ENCODE measurements at regions not wholly inside any gene's neighbourhood (a gene's known extent, or its start where the extent isn't known, plus 50 kb on each side); places are given as distances from the start of the nearest gene placed in this dataset.

GRCh38 chr22:27153386-27153785, 496.0 kb downstream of the MIAT start:
- no peak for DNase-seq

GRCh38 chr22:27154717-27155116, 497.3 kb downstream of the MIAT start:
- no peak for DNase-seq

- no peak for DNase-seq
Observed at GRCh38 chr22:27156821-27157489, 499.6 kb downstream of the MIAT start.

GRCh38 chr22:27157666-27158370, 500.4 kb downstream of the MIAT start:
- DNase-seq = no peak

GRCh38 chr22:27159016-27159415, 501.6 kb downstream of the MIAT start:
- DNase-seq = no peak

- no peak for DNase-seq
Observed at GRCh38 chr22:27159716-27160295, 502.4 kb downstream of the MIAT start.

- no peak for DNase-seq
Observed at GRCh38 chr22:27163162-27164137, 506.1 kb downstream of the MIAT start.

GRCh38 chr22:27164781-27165503, 507.6 kb downstream of the MIAT start:
- DNase-seq = no peak

- DNase-seq = no peak
Observed at GRCh38 chr22:27168681-27169080, 511.3 kb downstream of the MIAT start.

- no peak for DNase-seq
Observed at GRCh38 chr22:27170491-27170890, 513.1 kb downstream of the MIAT start.

GRCh38 chr22:27171212-27171611, 513.8 kb downstream of the MIAT start:
- no peak for DNase-seq

- no peak for DNase-seq
Observed at GRCh38 chr22:27173530-27173929, 516.1 kb downstream of the MIAT start.

GRCh38 chr22:27175021-27175838, 517.8 kb downstream of the MIAT start:
- no peak for DNase-seq

- no peak for DNase-seq
Observed at GRCh38 chr22:27175974-27176373, 518.6 kb downstream of the MIAT start.

- no peak for DNase-seq
Observed at GRCh38 chr22:27179161-27179560, 521.8 kb downstream of the MIAT start.

- no peak for DNase-seq
Observed at GRCh38 chr22:27181537-27181936, 524.1 kb downstream of the MIAT start.

- DNase-seq = no peak
Observed at GRCh38 chr22:27183474-27183873, 526.1 kb downstream of the MIAT start.

GRCh38 chr22:27185099-27185709, 527.8 kb downstream of the MIAT start:
- no peak for DNase-seq

GRCh38 chr22:27185760-27186302, 528.4 kb downstream of the MIAT start:
- no peak for DNase-seq

GRCh38 chr22:27186643-27187042, 529.3 kb downstream of the MIAT start:
- DNase-seq = no peak

Measured in activated CD4-positive, alpha-beta T cell treated with anti-CD3 and anti-CD28 coated beads, Interleukin-2, amount 50 U/mL, for 4 hours (primary cell).